Left lung (tissue), 4 donors: ENCODE measurements at regions not wholly inside any gene's neighbourhood (a gene's known extent, or its start where the extent isn't known, plus 50 kb on each side); places are given as distances from the start of the nearest gene placed in this dataset.
"Not testable (repeated sequence)": the region's sequence is repeated elsewhere in the genome, so short reads cannot be mapped to it uniquely, and the experiment has no call there.

Experiments
- ATAC-seq: fragments of 200-7000 bp; cut with Tn5 transposase; one replicate; pipeline ENCODE4 v1.9.1; 2020; ENCODE audit warnings: moderate library complexity
- DNase-seq, 4 donors: peaks; one replicate each; pipeline ENCODE4 v3.0.0-alpha.2; 2013 to 2020
- H3K27ac ChIP-seq, 2 donors: fragments of 200-600 bp; sonication (generic) in 1 of 2; one replicate each; pipeline versions ENCODE4 v1.5.0 to v1.8.0; 2020 to 2021
- H3K27me3 ChIP-seq, 2 donors: fragments of 200-600 bp; sonication (generic) in 1 of 2; one replicate each; pipeline versions ENCODE4 v1.5.0 to v1.8.0; 2020 to 2021
- H3K36me3 ChIP-seq, 2 donors: fragments of 200-600 bp; sonication (generic) in 1 of 2; one replicate each; pipeline versions ENCODE4 v1.5.0 to v1.8.0; 2020 to 2021
- H3K4me1 ChIP-seq, 2 donors: fragments of 200-600 bp; one replicate each; pipeline ENCODE4 v1.8.0; 2021
- H3K4me3 ChIP-seq, 2 donors: fragments of 200-600 bp; sonication (generic) in 1 of 2; one replicate each; pipeline versions ENCODE4 v1.5.0 to v1.8.0; 2020 to 2021; ENCODE audit warnings: mild to moderate bottlenecking in 1 of 2
- H3K9me3 ChIP-seq, 2 donors: fragments of 200-600 bp; sonication (generic) in 1 of 2; one replicate each; pipeline versions ENCODE4 v1.5.0 to v1.8.0; 2020 to 2021
- CTCF ChIP-seq, 2 donors: fragments of 200-600 bp; sonication (generic) in 1 of 2; IDR thresholded peaks; one replicate each; pipeline versions ENCODE4 v1.5.0 to v1.8.0; 2021; ENCODE audit warnings: antibody characterized with exemption in 2 of 2
- intact Hi-C, 2 donors: fragments of 100-400 bp; cut with DNase I; formaldehyde crosslinking; loops; one replicate each; pipeline versions ENCODE4 v1.11.2 to v1.14.2; 2022
- donor health status: DM: no; HTN: yes; CAD: no.
- donor health status: DM: no; HTN: no; CAD: no.

DNA sequence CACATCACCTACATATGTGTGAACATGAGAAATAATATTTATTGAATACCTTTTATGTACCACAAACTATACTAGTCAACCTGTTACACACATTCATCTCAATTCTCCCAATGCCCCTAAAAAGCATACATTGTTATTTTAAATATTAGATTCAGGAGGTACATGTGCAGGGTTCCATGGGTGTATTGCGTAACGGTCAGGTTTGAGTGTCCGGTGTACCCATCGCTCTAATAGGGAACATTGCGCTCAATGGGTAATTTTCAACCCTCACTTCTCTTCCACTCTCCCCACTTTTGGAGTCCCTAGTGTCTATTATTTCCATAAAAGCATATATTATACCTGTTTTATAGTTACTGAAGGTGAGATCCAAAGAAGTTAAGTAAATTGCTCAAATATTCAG lies 82.0 kb downstream of the IFI44 start:
- no peaks in the 10 kb centered on the region for H3K36me3 ChIP-seq
- no peaks in the 10 kb centered on the region for H3K9me3 ChIP-seq
- no peak for DNase-seq
- intact Hi-C loops = no loop called here
- no peak overlapping the region for H3K27ac ChIP-seq
- TF ChIP-seq CTCF (IDR thresholded peaks at IDR 0.05) = no peak
- no peaks in the 10 kb centered on the region for H3K4me1 ChIP-seq
- H3K27me3 ChIP-seq = no peaks in the 10 kb centered on the region
- no peak overlapping the region for H3K4me3 ChIP-seq
- ATAC-seq = no peak

- intact Hi-C loops = no loop called here
- Histone ChIP-seq H3K27ac (no peak overlapping the region), H3K27me3 (no peaks in the 10 kb centered on the region), H3K4me1 (no peaks in the 10 kb centered on the region), H3K36me3 (no peaks in the 10 kb centered on the region), H3K9me3 (peaks cover 0 to 16% of the 10 kb centered on the region in 2 donors), H3K4me3 (no peak overlapping the region)
- DNase-seq (no peak), ATAC-seq (no peak)
- no peak for TF ChIP-seq CTCF (IDR thresholded peaks at IDR 0.05)
These were observed 87.6 kb downstream of the IFI44 start for GRCh38 chr1:78737241-78737640.

DNA sequence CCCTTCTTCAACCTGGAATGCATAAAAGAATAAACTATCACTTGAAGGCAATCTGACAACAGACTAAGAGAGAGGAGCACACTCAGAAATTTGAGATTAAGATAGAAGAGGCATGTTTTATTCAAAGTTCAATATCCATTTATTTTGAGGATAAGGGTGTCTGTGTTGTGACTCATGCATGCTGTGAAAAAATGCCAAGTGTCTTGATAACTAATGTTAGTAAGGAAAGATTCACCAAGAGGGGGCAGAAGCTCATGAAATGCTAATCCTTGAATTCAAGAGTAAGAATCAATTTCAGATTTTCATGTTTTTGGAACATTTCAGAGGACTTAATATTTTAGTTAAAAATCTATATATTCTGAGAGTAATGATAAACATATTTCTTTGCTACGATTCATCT lies 94.0 kb downstream of the IFI44 start:
- Histone ChIP-seq H3K4me3 (no peak overlapping the region), H3K27me3 (no peaks in the 10 kb centered on the region), H3K4me1 (no peaks in the 10 kb centered on the region), H3K36me3 (no peaks in the 10 kb centered on the region), H3K9me3 (peaks cover 0 to 11% of the 10 kb centered on the region in 2 donors), H3K27ac (no peak overlapping the region)
- DNase-seq (no peak), ATAC-seq (no peak)
- intact Hi-C loops = no loop called here
- TF ChIP-seq CTCF (IDR thresholded peaks at IDR 0.05) = no peak

- H3K4me1 ChIP-seq = no peaks in the 10 kb centered on the region
- TF ChIP-seq CTCF (IDR thresholded peaks at IDR 0.05) = no peak
- ATAC-seq = no peak
- H3K9me3 ChIP-seq = peaks cover 0 to under 1% of the 10 kb centered on the region in 2 donors
- no peak overlapping the region for H3K27ac ChIP-seq
- no peak overlapping the region for H3K4me3 ChIP-seq
- no peaks in the 10 kb centered on the region for H3K27me3 ChIP-seq
- DNase-seq = no peak
- intact Hi-C loops = no loop called here
- H3K36me3 ChIP-seq = no peaks in the 10 kb centered on the region
These were observed 95.5 kb downstream of the IFI44 start for GRCh38 chr1:78745111-78745510.

- ATAC-seq = not testable (repeated sequence)
These were observed 104.0 kb downstream of the IFI44 start for GRCh38 chr1:78753679-78754078.

DNA sequence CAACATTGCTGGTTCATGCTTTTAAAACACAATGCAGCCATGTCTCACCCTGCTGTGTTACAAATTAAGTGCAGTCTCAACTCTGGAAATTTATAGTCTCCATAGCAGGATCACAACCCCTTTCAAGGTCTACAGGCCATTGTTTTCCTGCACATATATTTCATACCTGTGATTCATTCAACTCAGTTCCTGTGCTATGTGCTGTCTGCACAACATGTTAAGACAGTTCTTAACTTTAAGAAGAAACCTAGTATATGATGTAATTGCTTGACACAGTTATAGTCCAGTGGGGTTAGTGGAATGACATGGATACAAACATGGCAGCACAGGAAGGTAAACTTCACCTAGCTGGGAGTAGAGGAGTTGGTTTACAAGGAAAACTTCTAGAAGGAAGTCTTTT lies 106.4 kb downstream of the IFI44 start:
- DNase-seq = no peak
- Histone ChIP-seq H3K4me1 (no peaks in the 10 kb centered on the region), H3K36me3 (no peaks in the 10 kb centered on the region), H3K27me3 (no peaks in the 10 kb centered on the region), H3K4me3 (no peak overlapping the region), H3K9me3 (peaks cover 0 to 13% of the 10 kb centered on the region in 2 donors), H3K27ac (no peak overlapping the region)
- TF ChIP-seq CTCF (IDR thresholded peaks at IDR 0.05) = no peak
- no peak for ATAC-seq
- intact Hi-C loops = no loop called here

More at GRCh38 chr1:78753679-78754078, 104.0 kb downstream of the IFI44 start:
- H3K4me1 ChIP-seq, H3K4me3 ChIP-seq, H3K36me3 ChIP-seq, DNase-seq, intact Hi-C loops, H3K27ac ChIP-seq, H3K27me3 ChIP-seq: not testable (repeated sequence)
- peaks cover 0 to 13% of the 10 kb centered on the region in 2 donors for H3K9me3 ChIP-seq
